ENCODE measurements at regions not wholly inside any gene's neighbourhood (a gene's known extent, or its start where the extent isn't known, plus 50 kb on each side); places are given as distances from the start of the nearest gene placed in this dataset.

GRCh38 chr5:96503501-96504236 lies 70.6 kb upstream of the PCSK1 start:
- TF ChIP-seq, protein P1, sequence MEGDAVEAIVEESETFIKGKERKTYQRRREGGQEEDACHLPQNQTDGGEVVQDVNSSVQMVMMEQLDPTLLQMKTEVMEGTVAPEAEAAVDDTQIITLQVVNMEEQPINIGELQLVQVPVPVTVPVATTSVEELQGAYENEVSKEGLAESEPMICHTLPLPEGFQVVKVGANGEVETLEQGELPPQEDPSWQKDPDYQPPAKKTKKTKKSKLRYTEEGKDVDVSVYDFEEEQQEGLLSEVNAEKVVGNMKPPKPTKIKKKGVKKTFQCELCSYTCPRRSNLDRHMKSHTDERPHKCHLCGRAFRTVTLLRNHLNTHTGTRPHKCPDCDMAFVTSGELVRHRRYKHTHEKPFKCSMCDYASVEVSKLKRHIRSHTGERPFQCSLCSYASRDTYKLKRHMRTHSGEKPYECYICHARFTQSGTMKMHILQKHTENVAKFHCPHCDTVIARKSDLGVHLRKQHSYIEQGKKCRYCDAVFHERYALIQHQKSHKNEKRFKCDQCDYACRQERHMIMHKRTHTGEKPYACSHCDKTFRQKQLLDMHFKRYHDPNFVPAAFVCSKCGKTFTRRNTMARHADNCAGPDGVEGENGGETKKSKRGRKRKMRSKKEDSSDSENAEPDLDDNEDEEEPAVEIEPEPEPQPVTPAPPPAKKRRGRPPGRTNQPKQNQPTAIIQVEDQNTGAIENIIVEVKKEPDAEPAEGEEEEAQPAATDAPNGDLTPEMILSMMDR (IDR thresholded peaks at IDR 0.05; ENCODE audit: poor library complexity) = no peak
- no peak for TF ChIP-seq EZH2 (IDR thresholded peaks at IDR 0.05; ENCODE audit: borderline replicate concordance)
- TF ChIP-seq EZH2phosphoT487 (IDR thresholded peaks at IDR 0.05; ENCODE audit: low read depth, severe bottlenecking, unreplicated experiment) = no peak
